Liver (tissue), 8 donors: ENCODE measurements at regions not wholly inside any gene's neighbourhood (a gene's known extent, or its start where the extent isn't known, plus 50 kb on each side); places are given as distances from the start of the nearest gene placed in this dataset.

Experiments used
- DNase-seq: peaks from one replicate; pipeline ENCODE4 v3.0.0-alpha.2; 2017; ENCODE audit warnings: low spot score
- H3K27ac ChIP-seq, 2 donors: one replicate each; pipeline ENCODE4 v1.7.0; 2013; ENCODE audit warnings: inconsistent platforms in 2 of 2, low read length in 2 of 2, control low read depth in 1 of 2, low read depth in 1 of 2, mild to moderate bottlenecking in 1 of 2
- H3K27me3 ChIP-seq, 4 donors: one replicate each; pipeline versions ENCODE4 v1.6.1 to v1.7.0; 2013; ENCODE audit warnings: low read length in 3 of 4, inconsistent platforms in 1 of 4, mild to moderate bottlenecking in 1 of 4, moderate library complexity in 1 of 4; ENCODE audit not compliant: control insufficient read depth in 4 of 4, insufficient read depth in 4 of 4
- H3K36me3 ChIP-seq, 4 donors: one replicate each; pipeline versions ENCODE4 v1.6.1 to v1.7.0; 2013; ENCODE audit warnings: low read length in 3 of 4, mild to moderate bottlenecking in 3 of 4, low read depth in 1 of 4, moderate library complexity in 1 of 4; ENCODE audit not compliant: control insufficient read depth in 4 of 4, insufficient read depth in 3 of 4
- H3K4me1 ChIP-seq, 4 donors: one replicate each; pipeline versions ENCODE4 v1.6.1 to v1.7.0; 2013; ENCODE audit warnings: low read length in 3 of 4, mild to moderate bottlenecking in 3 of 4, moderate library complexity in 1 of 4; ENCODE audit not compliant: control insufficient read depth in 4 of 4, insufficient read depth in 4 of 4
- H3K4me3 ChIP-seq, 3 donors: one replicate each; pipeline versions ENCODE4 v1.6.1 to v1.7.0; 2013; ENCODE audit warnings: low read length in 3 of 3, control low read depth in 1 of 3, low read depth in 1 of 3, mild to moderate bottlenecking in 1 of 3
- H3K9ac ChIP-seq, 2 donors: one replicate each; pipeline ENCODE4 v1.7.0; 2013; ENCODE audit warnings: low read length in 2 of 2, mild to moderate bottlenecking in 2 of 2, moderate library complexity in 2 of 2, control low read depth in 1 of 2, low read depth in 1 of 2
- H3K9me3 ChIP-seq, 4 donors: one replicate each; pipeline versions ENCODE4 v1.6.1 to v1.7.0; 2013; ENCODE audit warnings: low read length in 3 of 4; ENCODE audit not compliant: control insufficient read depth in 4 of 4
- CTCF ChIP-seq: fragments of 150-350 bp; IDR thresholded peaks from 2 replicates; pipeline ENCODE4 v1.5.1; 2017; ENCODE audit warnings: improper control_type of control experiment, low read depth, low read length; ENCODE audit not compliant: missing input control
- FOXA1 ChIP-seq: IDR thresholded peaks from 2 replicates; pipeline ENCODE4 v1.6.1; 2016; ENCODE audit warnings: antibody characterized with exemption
- FOXA2 ChIP-seq: IDR thresholded peaks from 2 replicates; pipeline ENCODE4 v1.6.1; 2016; ENCODE audit warnings: antibody characterized with exemption
- GABPA ChIP-seq, 2 donors: IDR thresholded peaks in 1 of 2; conservative IDR thresholded peaks in 1 of 2; 2 replicates each; pipeline ENCODE4 v1.6.1; 2016; ENCODE audit warnings: antibody characterized with exemption in 2 of 2, mild to moderate bottlenecking in 1 of 2, moderate library complexity in 1 of 2
- HNF4G ChIP-seq: IDR thresholded peaks from 2 replicates; pipeline ENCODE4 v1.6.1; 2016; ENCODE audit warnings: antibody characterized with exemption
- MAX ChIP-seq: IDR thresholded peaks from 2 replicates; pipeline ENCODE4 v1.6.1; 2016; ENCODE audit warnings: antibody characterized with exemption
- NR2F2 ChIP-seq: IDR thresholded peaks from 2 replicates; pipeline ENCODE4 v1.6.1; 2016; ENCODE audit warnings: antibody characterized with exemption
- RAD21 ChIP-seq, 2 donors: IDR thresholded peaks; 2 replicates each; pipeline ENCODE4 v1.6.1; 2016; ENCODE audit warnings: antibody characterized with exemption in 2 of 2, mild to moderate bottlenecking in 2 of 2
- REST ChIP-seq: IDR thresholded peaks from 2 replicates; pipeline ENCODE4 v1.6.1; 2016; ENCODE audit warnings: antibody characterized with exemption, mild to moderate bottlenecking
- SP1 ChIP-seq: IDR thresholded peaks from 2 replicates; pipeline ENCODE4 v1.6.1; 2018; ENCODE audit warnings: antibody characterized with exemption, mild to moderate bottlenecking
- TAF1 ChIP-seq: conservative IDR thresholded peaks from 2 replicates; pipeline ENCODE4 v1.6.1; 2016; ENCODE audit warnings: antibody characterized with exemption, mild to moderate bottlenecking
- ZBTB33 ChIP-seq: IDR thresholded peaks from 2 replicates; pipeline ENCODE4 v1.6.1; 2016; ENCODE audit warnings: antibody characterized with exemption
- WGBS: extraction: QIAGEN DNeasy Blood & Tissue Kit; methylation state at CpG from one replicate; pipeline ENCODE4 v1.1.7; 2013; 5-methylcytosine and 5-hydroxymethylcytosine counted together
- TF ChIP-seq, protein P1 (sequence below): IDR thresholded peaks from 2 replicates; pipeline ENCODE4 v1.6.1; 2016; ENCODE audit warnings: antibody characterized with exemption
- donor health status: healthy.
- donor health status: healthy.
- donor health status: healthy.
- donor health status: healthy.
- donor health status: healthy.

DNA sequence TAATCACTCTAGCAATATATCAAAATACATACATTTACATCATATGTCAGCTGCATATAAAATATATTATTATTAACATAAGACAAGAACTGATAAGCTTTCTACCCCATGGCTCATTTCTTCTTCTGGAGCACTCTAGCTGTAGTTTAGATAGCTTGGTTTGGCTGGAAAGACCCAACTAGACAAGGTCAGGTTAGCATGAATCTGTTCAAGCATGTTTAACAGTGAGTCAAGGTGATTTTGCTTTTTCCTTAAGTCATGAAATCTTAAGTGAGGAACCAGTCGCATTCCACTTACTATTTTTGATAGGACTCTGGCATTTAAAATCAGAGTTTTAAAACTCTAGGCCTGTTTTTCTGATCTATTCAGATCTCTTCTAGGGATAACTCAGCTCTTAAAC is 157.0 kb upstream of the PDGFD start:
- WGBS = 89% methylated on average over 1 of the region's 1 CpG
- no peaks in the 10 kb centered on the region for H3K36me3 ChIP-seq
- no peaks in the 10 kb centered on the region for H3K4me1 ChIP-seq
- TF ChIP-seq REST (no peak), MAX (no peak), RAD21 (IDR thresholded peaks at IDR 0.05) (no peak), TAF1 (no peak), HNF4G (no peak), FOXA2 (no peak), GABPA (IDR thresholded peaks at IDR 0.05 in 1 of 2, conservative IDR thresholded peaks at IDR 0.05 in 1 of 2) (no peak), SP1 (no peak), FOXA1 (no peak), ZBTB33 (no peak), NR2F2 (no peak), CTCF (no peak)
- TF ChIP-seq, protein P1, sequence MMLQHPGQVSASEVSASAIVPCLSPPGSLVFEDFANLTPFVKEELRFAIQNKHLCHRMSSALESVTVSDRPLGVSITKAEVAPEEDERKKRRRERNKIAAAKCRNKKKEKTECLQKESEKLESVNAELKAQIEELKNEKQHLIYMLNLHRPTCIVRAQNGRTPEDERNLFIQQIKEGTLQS = no peak
- H3K27me3 ChIP-seq = no peaks in the 10 kb centered on the region
- no peak overlapping the region for H3K4me3 ChIP-seq
- peaks cover 0 to 2% (median 0%) of the 10 kb centered on the region in 4 donors for H3K9me3 ChIP-seq
- H3K27ac ChIP-seq = no peak overlapping the region
- no peak for DNase-seq
- no peak overlapping the region for H3K9ac ChIP-seq

DNA sequence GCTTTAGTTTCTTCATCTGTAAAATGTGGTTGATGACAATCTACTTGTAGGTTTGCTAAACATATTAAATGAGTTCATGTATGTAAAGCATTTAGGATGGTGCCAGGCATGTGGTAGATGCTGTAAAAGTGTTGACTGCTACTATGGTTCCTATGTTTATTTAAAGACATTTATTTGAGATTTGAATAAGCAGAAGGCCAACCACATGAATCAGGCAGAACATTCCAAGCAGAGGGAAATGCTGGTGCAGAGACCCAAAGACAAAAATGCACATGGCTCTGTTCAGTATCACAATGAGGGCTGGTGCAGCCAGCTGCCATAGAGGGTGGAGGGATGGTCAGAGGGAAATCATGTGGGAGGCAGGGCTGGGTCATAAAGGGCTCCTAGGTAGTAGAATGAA is 156.2 kb upstream of the PDGFD start:
- Histone ChIP-seq H3K27ac (no peak overlapping the region), H3K4me1 (no peaks in the 10 kb centered on the region), H3K36me3 (no peaks in the 10 kb centered on the region), H3K27me3 (no peaks in the 10 kb centered on the region), H3K9me3 (peaks cover 0 to 2% (median 0%) of the 10 kb centered on the region in 4 donors), H3K9ac (no peak overlapping the region), H3K4me3 (no peak overlapping the region)
- DNase-seq = no peak
- TF ChIP-seq SP1 = no peak
- TF ChIP-seq TAF1 = no peak
- TF ChIP-seq RAD21 (IDR thresholded peaks at IDR 0.05) = no peak
